Activated T-helper 1 cell treated with anti-CD3 and anti-CD28 coated beads, Interleukin-12 subunit alpha, Interleukin-12 subunit beta, Interleukin-2, Interleukin-4 antibody, amounts not matched to agents 30 ng/mL and 10 ng/mL and 1 ng/mL, durations not matched to agents 14 hours and 24 hours and 36 hours (primary cell): ENCODE measurements at regions not wholly inside any gene's neighbourhood (a gene's known extent, or its start where the extent isn't known, plus 50 kb on each side); places are given as distances from the start of the nearest gene placed in this dataset.

Experiments used
- DNase-seq: peaks from one replicate; pipeline ENCODE4 v3.0.0; 2021; ENCODE audit warnings: low spot score
- H3K27ac Mint-ChIP-seq: one replicate; pipeline ENCODE4 v1.8.0; 2021; ENCODE audit warnings: mild to moderate bottlenecking, mixed read lengths
- H3K27me3 Mint-ChIP-seq: one replicate; pipeline ENCODE4 v1.8.0; 2022; ENCODE audit warnings: mild to moderate bottlenecking, moderate library complexity, mixed read lengths; ENCODE audit not compliant: insufficient read depth
- H3K36me3 Mint-ChIP-seq: one replicate; pipeline ENCODE4 v1.8.0; 2021; ENCODE audit warnings: low read depth, mixed read lengths
- H3K4me1 Mint-ChIP-seq: one replicate; pipeline ENCODE4 v1.8.0; 2021; ENCODE audit warnings: low read depth, mixed read lengths
- H3K4me3 Mint-ChIP-seq: one replicate; pipeline ENCODE4 v1.8.0; 2021; ENCODE audit warnings: mild to moderate bottlenecking, moderate library complexity, mixed read lengths
- H3K9me3 Mint-ChIP-seq: one replicate; pipeline ENCODE4 v1.8.0; 2021; ENCODE audit warnings: mixed read lengths
- intact Hi-C: fragments of 100-400 bp; cut with micrococcal nuclease; formaldehyde crosslinking; loops from one replicate; pipeline ENCODE4 v1.15.1; 2024

- Mint-ChIP-seq H3K27ac (no peak overlapping the region), H3K9me3 (no peaks in the 10 kb centered on the region), H3K36me3 (peaks cover 2% of the 10 kb centered on the region), H3K4me1 (peaks cover 30% of the 10 kb centered on the region), H3K27me3 (no peaks in the 10 kb centered on the region), H3K4me3 (no peak overlapping the region)
- intact Hi-C loops: no loop called here
- no peak for DNase-seq
These were observed 128.4 kb downstream of the RPAP3 start for GRCh38 chr12:47577206-47577989.

GRCh38 chr12:47576289-47576945 lies 129.4 kb downstream of the RPAP3 start:
- intact Hi-C loops: no loop called here
- no peak overlapping the region for H3K27ac Mint-ChIP-seq
- H3K4me3 Mint-ChIP-seq: no peak overlapping the region
- peaks cover 2% of the 10 kb centered on the region for H3K36me3 Mint-ChIP-seq
- H3K27me3 Mint-ChIP-seq: no peaks in the 10 kb centered on the region
- H3K9me3 Mint-ChIP-seq: no peaks in the 10 kb centered on the region
- no peak for DNase-seq
- peaks cover 30% of the 10 kb centered on the region for H3K4me1 Mint-ChIP-seq

- Mint-ChIP-seq H3K4me3 (no peak overlapping the region), H3K27me3 (no peaks in the 10 kb centered on the region), H3K9me3 (peaks cover 3% of the 10 kb centered on the region), H3K36me3 (peaks cover 2% of the 10 kb centered on the region), H3K27ac (peak overlapping the region; percentile 78), H3K4me1 (peaks cover 30% of the 10 kb centered on the region)
- intact Hi-C loops: loop anchor here (1.0 kb wide), 1 partner anchor 155 kb away; no protein-coding TSS in a partner anchor
- no peak for DNase-seq
These were observed 131.4 kb downstream of the RPAP3 start for GRCh38 chr12:47574252-47575021.

- Mint-ChIP-seq H3K27me3 (no peaks in the 10 kb centered on the region), H3K4me1 (peaks cover 30% of the 10 kb centered on the region), H3K9me3 (peaks cover 3% of the 10 kb centered on the region), H3K4me3 (no peak overlapping the region), H3K36me3 (peaks cover 2% of the 10 kb centered on the region), H3K27ac (no peak overlapping the region)
- DNase-seq: no peak
- intact Hi-C loops: no loop called here
These were observed 132.6 kb downstream of the RPAP3 start for GRCh38 chr12:47573146-47573659.

- DNase-seq: no peak
- intact Hi-C loops: no loop called here
- Mint-ChIP-seq H3K27me3 (peaks cover 1% of the 10 kb centered on the region), H3K9me3 (peaks cover 3% of the 10 kb centered on the region), H3K4me3 (no peak overlapping the region), H3K36me3 (no peaks in the 10 kb centered on the region), H3K27ac (no peak overlapping the region), H3K4me1 (peaks cover 23% of the 10 kb centered on the region)
These were observed 135.7 kb downstream of the RPAP3 start for GRCh38 chr12:47570151-47570550.

GRCh38 chr12:47562201-47562600 lies 143.6 kb downstream of the RPAP3 start:
- Mint-ChIP-seq H3K27me3 (peaks cover 1% of the 10 kb centered on the region), H3K9me3 (no peaks in the 10 kb centered on the region), H3K27ac (no peak overlapping the region), H3K4me3 (no peak overlapping the region), H3K4me1 (no peaks in the 10 kb centered on the region), H3K36me3 (no peaks in the 10 kb centered on the region)
- intact Hi-C loops: no loop called here
- no peak for DNase-seq

- Mint-ChIP-seq H3K4me3 (no peak overlapping the region), H3K27ac (no peak overlapping the region), H3K27me3 (no peaks in the 10 kb centered on the region), H3K36me3 (no peaks in the 10 kb centered on the region), H3K4me1 (no peaks in the 10 kb centered on the region), H3K9me3 (no peaks in the 10 kb centered on the region)
- intact Hi-C loops: no loop called here
- no peak for DNase-seq
These were observed 144.1 kb downstream of the RPAP3 start for GRCh38 chr12:47561746-47562145.

- no peak overlapping the region for H3K4me3 Mint-ChIP-seq
- H3K36me3 Mint-ChIP-seq: no peaks in the 10 kb centered on the region
- no peak for DNase-seq
- no peaks in the 10 kb centered on the region for H3K27me3 Mint-ChIP-seq
- intact Hi-C loops: no loop called here
- no peak overlapping the region for H3K27ac Mint-ChIP-seq
- no peaks in the 10 kb centered on the region for H3K9me3 Mint-ChIP-seq
- H3K4me1 Mint-ChIP-seq: no peaks in the 10 kb centered on the region
These were observed 145.4 kb downstream of the RPAP3 start for GRCh38 chr12:47560415-47560814.

GRCh38 chr12:47558625-47559345 lies 147.0 kb downstream of the RPAP3 start:
- no peak for DNase-seq
- Mint-ChIP-seq H3K36me3 (no peaks in the 10 kb centered on the region), H3K9me3 (peaks cover 7% of the 10 kb centered on the region), H3K27me3 (no peaks in the 10 kb centered on the region), H3K27ac (no peak overlapping the region), H3K4me3 (no peak overlapping the region), H3K4me1 (no peaks in the 10 kb centered on the region)
- intact Hi-C loops: no loop called here

GRCh38 chr12:47557386-47557785 lies 148.4 kb downstream of the RPAP3 start:
- no peak for DNase-seq
- H3K27ac Mint-ChIP-seq: no peak overlapping the region
- no peaks in the 10 kb centered on the region for H3K27me3 Mint-ChIP-seq
- intact Hi-C loops: no loop called here
- H3K36me3 Mint-ChIP-seq: no peaks in the 10 kb centered on the region
- no peak overlapping the region for H3K4me3 Mint-ChIP-seq
- H3K9me3 Mint-ChIP-seq: peaks cover 17% of the 10 kb centered on the region
- no peaks in the 10 kb centered on the region for H3K4me1 Mint-ChIP-seq

GRCh38 chr12:47556261-47557030 lies 149.4 kb downstream of the RPAP3 start:
- Mint-ChIP-seq H3K4me1 (no peaks in the 10 kb centered on the region), H3K9me3 (peaks cover 17% of the 10 kb centered on the region), H3K36me3 (no peaks in the 10 kb centered on the region), H3K4me3 (no peak overlapping the region), H3K27me3 (no peaks in the 10 kb centered on the region), H3K27ac (no peak overlapping the region)
- DNase-seq: no peak
- intact Hi-C loops: no loop called here
